GM19043 (cell line): ENCODE measurements at regions not wholly inside any gene's neighbourhood (a gene's known extent, or its start where the extent isn't known, plus 50 kb on each side); places are given as distances from the start of the nearest gene placed in this dataset.
"Not testable (repeated sequence)": the region's sequence is repeated elsewhere in the genome, so short reads cannot be mapped to it uniquely, and the experiment has no call there.

Experiments used
- ATAC-seq: cut with Tn5 transposase; IDR thresholded peaks from one replicate; pipeline ENCODE4 v1.9.1; 2021; ENCODE audit warnings: low read depth; ENCODE audit not compliant: unreplicated experiment

- ATAC-seq: not testable (repeated sequence)
Measured at GRCh38 chrX:74181976-74182375, 122.0 kb upstream of the ZCCHC13 start.

- no peak for ATAC-seq
Measured at GRCh38 chrX:74180716-74181115, 123.3 kb upstream of the ZCCHC13 start.

- ATAC-seq: no peak
Measured at GRCh38 chrX:74179990-74180389, 124.0 kb upstream of the ZCCHC13 start.

DNA sequence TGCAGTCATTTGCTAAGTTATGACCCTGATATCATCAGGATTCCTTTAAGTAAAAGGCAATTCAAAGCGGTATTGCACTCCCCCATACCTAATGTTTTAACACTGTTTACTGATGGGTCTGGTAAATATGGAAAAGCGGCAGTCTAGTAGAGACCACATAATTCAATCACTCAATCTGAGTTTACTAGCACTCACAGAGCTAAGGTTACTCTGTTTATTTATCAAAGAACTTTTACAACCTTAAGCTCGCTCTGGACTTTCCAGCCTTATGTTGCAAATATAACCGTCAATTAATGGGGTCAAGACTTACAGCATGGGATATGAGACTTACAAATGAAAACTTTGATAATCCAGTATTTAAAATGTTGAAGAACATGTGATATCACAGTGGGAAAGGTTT lies 124.5 kb upstream of the ZCCHC13 start:
- ATAC-seq: no peak

- no peak for ATAC-seq
Measured at GRCh38 chrX:74179071-74179470, 124.9 kb upstream of the ZCCHC13 start.

- no peak for ATAC-seq
Measured at GRCh38 chrX:74178536-74178935, 125.4 kb upstream of the ZCCHC13 start.

DNA sequence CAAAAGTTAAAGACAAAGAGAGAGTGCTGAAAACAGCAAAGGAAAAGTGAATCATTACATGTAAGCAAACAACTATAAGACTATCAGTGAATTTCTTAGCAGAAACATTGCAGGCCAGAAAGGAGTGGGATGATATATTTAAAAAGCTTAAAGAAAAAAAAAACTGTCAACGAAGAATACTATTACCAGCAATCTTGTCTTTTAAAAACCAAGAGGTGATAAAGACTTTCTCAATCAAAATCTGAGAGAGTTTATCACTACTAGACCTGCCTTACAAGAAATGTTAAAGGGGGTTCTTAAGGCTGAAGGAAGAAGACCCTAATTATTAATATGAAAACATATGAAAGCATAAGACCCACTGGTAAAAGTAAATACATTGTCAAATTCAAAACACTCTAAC lies 132.5 kb upstream of the ZCCHC13 start:
- ATAC-seq: no peak

- ATAC-seq: no peak
Measured at GRCh38 chrX:74162199-74162598, 141.8 kb upstream of the ZCCHC13 start.

GRCh38 chrX:74160816-74161215 lies 143.2 kb upstream of the ZCCHC13 start:
- no peak for ATAC-seq

DNA sequence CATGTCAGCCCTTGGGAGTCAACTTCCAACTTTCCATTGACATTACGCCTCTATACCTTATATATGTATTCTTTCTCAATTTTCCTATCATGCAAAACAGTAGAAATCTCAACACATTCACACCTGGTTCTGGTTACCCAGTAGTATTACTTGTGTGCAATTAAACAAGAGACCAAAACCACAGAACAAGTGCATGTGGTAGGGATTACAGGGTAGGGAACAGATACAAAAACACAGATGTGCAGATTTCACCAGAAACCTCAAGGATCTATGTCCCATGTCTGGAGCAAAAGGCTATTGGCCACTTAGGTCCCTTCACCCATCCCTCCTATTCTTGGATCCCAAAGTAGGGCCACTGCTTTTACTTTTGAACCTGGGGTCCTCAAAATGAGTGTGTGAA lies 143.6 kb upstream of the ZCCHC13 start:
- no peak for ATAC-seq

DNA sequence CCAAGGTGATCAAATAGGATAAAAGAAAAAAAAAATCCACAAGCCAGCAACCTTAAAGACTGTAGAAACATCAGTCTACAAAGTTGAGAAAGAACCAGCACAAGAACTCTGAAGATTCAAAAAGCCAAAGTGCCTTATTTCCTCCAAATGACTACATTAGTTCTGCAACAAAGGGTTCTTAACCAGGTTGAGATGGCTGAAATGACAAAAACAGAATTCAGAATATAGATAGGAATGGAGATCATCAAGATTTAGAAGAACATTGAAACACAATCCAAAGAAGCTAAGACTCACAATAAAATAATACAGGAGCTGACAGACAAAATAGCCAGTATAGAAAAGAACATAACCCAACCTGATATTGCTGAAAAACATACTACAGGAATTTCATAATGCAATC lies 156.5 kb upstream of the ZCCHC13 start:
- no peak for ATAC-seq

DNA sequence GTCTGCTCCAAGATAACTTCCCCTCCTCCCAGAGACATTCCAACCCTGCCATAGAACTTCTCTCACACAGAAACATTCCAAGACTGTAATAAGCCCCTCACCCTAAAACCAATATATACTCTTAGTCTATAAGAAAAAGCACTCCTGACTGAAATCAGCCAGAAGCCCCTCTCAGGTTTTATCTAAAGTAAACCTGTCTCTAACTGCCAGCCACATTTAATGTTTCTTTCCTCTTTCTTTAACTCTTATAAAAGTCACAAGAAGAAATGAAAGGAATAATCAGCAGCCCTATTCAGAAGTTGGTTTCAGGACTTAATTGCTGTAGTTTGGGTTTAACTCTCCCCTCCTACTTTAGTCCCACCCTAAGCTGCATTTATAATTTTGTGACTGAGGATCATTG lies 165.0 kb upstream of the ZCCHC13 start:
- ATAC-seq: no peak

- no peak for ATAC-seq
Measured at GRCh38 chrX:74133156-74133796, 170.7 kb upstream of the ZCCHC13 start.

DNA sequence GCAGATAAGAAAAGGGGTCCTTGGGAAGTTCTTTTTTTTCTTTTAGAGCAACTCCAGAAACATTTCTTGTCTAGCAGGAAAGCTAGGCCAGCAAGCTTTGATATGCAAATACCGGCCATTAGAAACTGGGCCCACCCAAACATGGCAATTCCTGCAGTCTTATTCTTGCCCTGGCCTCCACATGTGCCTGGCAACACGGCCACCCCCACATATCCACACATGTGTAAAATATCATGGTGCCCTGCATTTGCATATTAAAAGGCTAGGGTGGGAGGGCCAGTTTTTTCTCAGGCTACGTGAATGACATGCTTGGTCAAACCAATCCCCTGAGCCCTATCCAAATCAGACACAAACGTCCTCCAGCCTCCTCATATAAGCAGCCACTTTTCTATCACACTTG lies 171.7 kb upstream of the ZCCHC13 start:
- ATAC-seq: no peak

- no peak for ATAC-seq
Measured at GRCh38 chrX:74119016-74119910, 184.7 kb upstream of the ZCCHC13 start.

GRCh38 chrX:74117962-74118902 lies 185.7 kb upstream of the ZCCHC13 start:
- no peak for ATAC-seq

- no peak for ATAC-seq
Measured at GRCh38 chrX:74111245-74111644, 192.7 kb upstream of the ZCCHC13 start.

GRCh38 chrX:74107666-74108065 lies 196.3 kb upstream of the ZCCHC13 start:
- ATAC-seq: no peak

GRCh38 chrX:74104356-74105015 lies 199.5 kb upstream of the ZCCHC13 start:
- ATAC-seq: no peak

DNA sequence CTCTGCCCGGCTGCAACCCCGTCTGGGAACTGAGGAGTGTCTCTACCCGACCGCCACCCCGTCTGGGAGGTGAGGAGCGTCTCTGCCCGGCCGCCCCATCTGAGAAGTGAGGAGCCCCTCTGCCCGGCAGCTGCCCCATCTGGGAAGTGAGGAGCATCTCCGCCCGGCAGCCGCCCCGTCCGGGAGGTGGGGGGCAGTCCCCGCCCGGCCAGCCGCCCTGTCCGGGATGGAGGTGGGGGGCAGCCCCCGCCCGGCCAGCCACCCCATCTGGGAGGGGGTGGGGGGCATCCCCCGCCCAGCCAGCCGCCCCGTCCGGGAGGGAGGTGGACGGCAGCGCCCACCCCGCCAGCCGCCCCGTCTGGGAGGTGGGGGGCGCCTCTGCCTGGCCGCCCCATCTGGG lies 205.6 kb upstream of the ZCCHC13 start:
- not testable (repeated sequence) for ATAC-seq
